ENCODE measurements at regions not wholly inside any gene's neighbourhood (a gene's known extent, or its start where the extent isn't known, plus 50 kb on each side); places are given as distances from the start of the nearest gene placed in this dataset.
"Not testable (repeated sequence)": the region's sequence is repeated elsewhere in the genome, so short reads cannot be mapped to it uniquely, and the experiment has no call there.

DNA sequence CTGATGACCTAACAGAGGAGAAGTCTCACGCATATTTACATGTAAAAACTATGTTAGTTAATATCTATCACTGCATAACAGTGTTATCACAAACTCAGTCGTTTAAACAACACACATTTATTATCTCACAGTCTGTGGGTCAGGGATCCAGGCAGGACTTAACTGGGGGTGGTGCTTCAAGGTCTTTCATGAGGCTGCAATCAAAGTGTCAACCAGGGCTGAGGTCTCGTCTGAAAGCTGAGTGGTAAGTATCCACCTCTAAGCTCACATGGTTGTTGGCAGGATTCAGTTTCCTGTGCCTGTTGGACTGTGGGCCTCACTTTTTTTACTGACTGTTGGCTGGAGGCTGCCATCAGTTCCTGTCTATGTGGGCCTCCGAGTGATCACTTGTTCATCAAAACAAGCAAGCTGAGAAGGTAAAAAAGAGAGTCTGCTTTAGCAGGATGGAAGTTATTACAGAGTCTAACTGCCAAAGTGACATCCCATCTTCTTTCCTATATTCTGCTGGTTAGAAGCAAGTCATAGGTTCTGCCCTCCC, 188.6 kb downstream of the CARTPT start:
- no peak for DNase-seq

- no peak for DNase-seq
These were observed 191.7 kb downstream of the CARTPT start for GRCh38 chr5:71910741-71911140.

DNA sequence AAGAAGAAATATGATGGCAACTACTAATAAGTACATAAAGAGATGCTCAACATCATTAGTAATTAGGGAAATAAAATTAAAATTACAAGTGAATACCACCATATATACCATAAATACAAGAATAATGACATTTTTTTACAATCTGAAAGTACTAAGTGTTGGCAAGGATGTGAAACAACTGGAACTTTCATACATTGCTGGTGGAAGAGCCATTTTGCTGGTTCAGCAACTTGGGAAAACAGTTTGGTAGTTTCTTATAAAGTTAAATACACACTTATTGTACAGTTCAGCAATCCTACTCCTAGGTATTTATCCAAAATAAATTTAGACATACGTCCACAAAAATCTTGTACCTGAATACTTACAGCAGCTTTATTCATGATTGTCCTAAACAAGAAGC, 192.9 kb downstream of the CARTPT start:
- DNase-seq = no peak

GRCh38 chr5:71914281-71914680, 193.0 kb upstream of the MAP1B start:
- DNase-seq = no peak

- DNase-seq = no peak
These were observed 184.6 kb upstream of the MAP1B start for GRCh38 chr5:71922584-71923106.

GRCh38 chr5:71923755-71924154, 183.5 kb upstream of the MAP1B start:
- no peak for DNase-seq

GRCh38 chr5:71924325-71924724, 182.9 kb upstream of the MAP1B start:
- DNase-seq = no peak

- no peak for DNase-seq
These were observed 182.3 kb upstream of the MAP1B start for GRCh38 chr5:71924980-71925379.

- DNase-seq = no peak
These were observed 181.6 kb upstream of the MAP1B start for GRCh38 chr5:71925608-71926091.

- DNase-seq = no peak
These were observed 178.3 kb upstream of the MAP1B start for GRCh38 chr5:71929003-71929402.

DNA sequence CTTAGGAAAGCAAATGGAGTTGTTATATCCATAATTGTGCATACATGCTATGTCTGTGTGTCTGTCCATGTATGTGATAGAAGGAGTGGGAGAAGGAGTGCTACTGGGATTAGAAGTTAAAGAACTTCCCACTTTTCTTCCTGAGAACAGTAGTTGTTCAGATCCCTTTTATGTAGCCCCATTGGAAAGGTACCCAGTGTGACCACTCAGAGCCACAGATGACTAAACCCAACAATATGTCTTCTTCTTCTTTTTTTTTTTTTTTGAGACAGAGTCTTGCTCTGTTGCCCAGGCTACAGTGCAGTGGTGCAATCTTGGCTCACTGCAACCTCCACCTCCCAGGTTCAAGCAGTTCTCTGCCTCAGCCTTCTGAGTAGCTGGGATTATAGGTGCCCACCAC, 176.7 kb upstream of the MAP1B start:
- DNase-seq = not testable (repeated sequence)

- DNase-seq = peak; percentile 10
These were observed 175.1 kb upstream of the MAP1B start for GRCh38 chr5:71932131-71932654.

DNA sequence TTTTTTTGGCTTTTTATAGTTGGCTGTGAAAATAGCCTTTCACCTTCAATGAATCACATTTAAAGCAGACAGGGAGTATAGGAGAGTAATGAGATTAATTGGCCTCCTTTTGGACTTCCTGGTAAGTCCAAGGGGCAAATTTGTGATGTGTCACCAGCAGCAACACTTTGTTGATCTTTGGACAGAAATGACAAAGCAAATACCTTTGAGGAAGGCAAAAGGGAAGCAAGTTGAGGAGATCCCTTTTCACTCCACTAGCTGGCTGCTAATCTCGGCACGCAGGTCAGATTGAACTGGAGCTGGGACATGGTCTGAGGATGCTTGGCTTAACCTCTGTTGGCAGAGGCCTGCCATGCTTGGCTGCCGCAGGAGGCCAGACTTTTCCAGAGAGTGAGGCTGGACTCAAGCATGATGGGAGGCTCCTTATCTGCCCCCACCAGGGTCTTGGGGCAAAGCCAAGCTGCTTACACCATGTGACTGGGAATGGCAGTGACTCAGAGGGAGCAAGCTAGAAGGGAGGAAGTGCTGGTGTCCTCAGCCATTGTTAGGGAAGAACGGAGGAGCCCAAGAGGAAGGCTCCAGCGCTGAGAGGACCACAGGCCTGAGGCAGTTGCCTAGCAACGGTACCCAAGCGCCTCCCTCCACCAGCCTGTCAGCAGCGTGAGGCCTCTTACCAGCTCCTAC, 174.5 kb upstream of the MAP1B start:
- peak; percentile 44 for DNase-seq

- no peak for DNase-seq
These were observed 173.0 kb upstream of the MAP1B start for GRCh38 chr5:71934322-71934721.

GRCh38 chr5:71937921-71938698, 169.2 kb upstream of the MAP1B start:
- DNase-seq = no peak

DNA sequence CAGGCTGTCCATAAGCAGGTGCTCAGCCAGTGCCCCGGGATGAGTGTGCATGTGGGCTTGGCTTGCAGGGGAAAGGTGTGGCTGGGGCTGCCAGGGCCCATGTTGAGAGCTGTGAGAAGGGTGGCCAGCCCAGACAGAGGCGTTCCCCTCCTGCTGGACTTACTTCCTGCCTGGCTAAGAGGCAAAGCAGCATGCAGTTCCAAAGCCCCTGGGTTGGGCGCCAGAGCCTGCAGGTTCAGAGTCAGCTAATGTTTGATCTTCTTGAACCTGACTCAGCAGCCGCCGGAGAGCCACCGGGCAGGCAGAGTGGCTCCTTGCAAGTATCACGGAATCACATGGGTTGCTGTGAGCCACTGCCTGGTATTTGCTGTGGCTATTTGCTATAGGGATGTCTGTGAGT, 168.4 kb upstream of the MAP1B start:
- DNase-seq = no peak

- no peak for DNase-seq
These were observed 167.6 kb upstream of the MAP1B start for GRCh38 chr5:71939452-71940230.

GRCh38 chr5:71943874-71944273, 163.4 kb upstream of the MAP1B start:
- no peak for DNase-seq

GRCh38 chr5:71945436-71945835, 161.8 kb upstream of the MAP1B start:
- no peak for DNase-seq

DNA sequence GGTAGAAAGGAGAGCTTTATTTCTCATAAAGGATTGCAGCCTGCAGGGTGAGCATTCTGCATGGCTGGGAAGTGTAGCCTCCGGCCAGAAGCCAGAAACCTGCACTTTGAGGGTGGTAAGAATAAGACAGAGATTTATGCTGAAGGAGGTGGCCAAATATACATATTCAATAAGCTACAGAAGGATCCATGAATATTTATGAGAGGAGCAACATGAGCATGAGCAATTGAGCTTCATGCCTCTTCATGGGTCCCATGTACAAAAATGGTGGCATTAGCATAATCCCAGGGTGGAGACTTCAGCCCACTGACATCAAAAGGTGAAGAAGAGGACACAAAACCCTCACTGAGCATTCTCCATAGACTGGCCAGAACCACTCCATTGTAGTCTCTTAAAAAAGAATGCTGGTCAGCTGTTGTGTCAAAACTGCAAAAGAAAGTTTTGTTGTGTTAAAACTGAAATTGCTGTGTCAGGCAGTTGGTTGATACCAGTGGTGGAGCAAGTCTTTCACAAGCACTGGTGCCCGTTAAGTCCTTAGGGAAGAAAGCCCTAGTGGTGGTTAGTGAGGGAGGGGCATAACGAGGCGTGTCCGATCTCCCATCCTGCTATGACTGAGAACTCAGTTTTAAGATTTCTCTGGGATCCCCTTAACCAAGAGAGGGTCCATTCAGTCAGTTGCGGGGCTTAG, 160.8 kb upstream of the MAP1B start:
- no peak for DNase-seq

- DNase-seq = no peak
These were observed 159.1 kb upstream of the MAP1B start for GRCh38 chr5:71948206-71948605.

- no peak for DNase-seq
These were observed 157.5 kb upstream of the MAP1B start for GRCh38 chr5:71949772-71950171.

All from T1000 (cell line).